Neural crest cell (in vitro differentiated cells): ENCODE measurements at regions not wholly inside any gene's neighbourhood (a gene's known extent, or its start where the extent isn't known, plus 50 kb on each side); places are given as distances from the start of the nearest gene placed in this dataset.

Experiments used
- DNase-seq: peaks from one replicate; pipeline ENCODE4 v3.0.0; 2021; ENCODE audit warnings: low read depth, mixed read lengths, low spot score
- H3K27ac Mint-ChIP-seq: one replicate; pipeline ENCODE4 v1.8.0; 2021; ENCODE audit warnings: mild to moderate bottlenecking, mixed read lengths; ENCODE audit not compliant: unreplicated experiment
- H3K27me3 Mint-ChIP-seq: 2 replicates; pipeline ENCODE4 v1.8.0; 2021; ENCODE audit warnings: low read depth, mild to moderate bottlenecking, mixed read lengths
- H3K36me3 Mint-ChIP-seq: 2 replicates; pipeline ENCODE4 v1.8.0; 2021; ENCODE audit warnings: low read depth, mild to moderate bottlenecking, mixed read lengths
- H3K4me1 Mint-ChIP-seq: 2 replicates; pipeline ENCODE4 v1.8.0; 2021; ENCODE audit warnings: mixed read lengths
- H3K4me3 Mint-ChIP-seq: one replicate; pipeline ENCODE4 v1.8.0; 2021; ENCODE audit warnings: mild to moderate bottlenecking, mixed read lengths
- H3K9me3 Mint-ChIP-seq: 2 replicates; pipeline ENCODE4 v1.8.0; 2021; ENCODE audit warnings: mixed read lengths
- CTCF ChIP-seq: fragments of 200-600 bp; sonication (generic); conservative IDR thresholded peaks from 2 replicates; pipeline ENCODE4 v1.5.0; 2021; ENCODE audit warnings: antibody characterized with exemption, mild to moderate bottlenecking

DNA sequence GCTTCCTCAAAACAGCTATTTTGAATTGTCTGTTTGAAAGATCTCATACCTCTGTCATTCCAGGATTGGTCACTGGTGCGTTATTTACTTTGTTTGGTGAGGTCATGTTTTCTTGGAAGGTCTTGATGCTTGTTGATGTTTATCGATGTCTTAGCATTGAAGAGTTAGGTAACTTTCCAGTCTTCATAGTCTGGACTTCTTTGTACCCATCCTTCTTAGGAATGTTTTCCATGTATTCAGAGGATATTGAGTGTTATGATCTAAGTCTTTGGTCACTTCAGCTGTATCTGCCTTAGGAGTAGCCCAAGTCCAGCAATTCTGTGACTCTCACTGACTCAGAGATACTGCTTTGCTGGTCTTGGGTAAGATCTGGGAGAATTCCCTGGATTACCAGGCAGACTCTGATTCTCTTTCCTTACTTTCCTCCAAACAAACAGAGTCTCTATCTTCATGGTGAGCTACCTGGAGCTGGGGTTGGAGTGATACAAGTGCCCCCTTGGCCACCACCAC, 398.6 kb downstream of the ZIC4 start:
- DNase-seq = no peak
- no peaks in the 10 kb centered on the region for H3K36me3 Mint-ChIP-seq
- no peaks in the 10 kb centered on the region for H3K27me3 Mint-ChIP-seq
- H3K27ac Mint-ChIP-seq = no peak overlapping the region
- H3K4me1 Mint-ChIP-seq = no peaks in the 10 kb centered on the region
- no peak for TF ChIP-seq CTCF
- no peaks in the 10 kb centered on the region for H3K9me3 Mint-ChIP-seq
- no peak overlapping the region for H3K4me3 Mint-ChIP-seq

DNA sequence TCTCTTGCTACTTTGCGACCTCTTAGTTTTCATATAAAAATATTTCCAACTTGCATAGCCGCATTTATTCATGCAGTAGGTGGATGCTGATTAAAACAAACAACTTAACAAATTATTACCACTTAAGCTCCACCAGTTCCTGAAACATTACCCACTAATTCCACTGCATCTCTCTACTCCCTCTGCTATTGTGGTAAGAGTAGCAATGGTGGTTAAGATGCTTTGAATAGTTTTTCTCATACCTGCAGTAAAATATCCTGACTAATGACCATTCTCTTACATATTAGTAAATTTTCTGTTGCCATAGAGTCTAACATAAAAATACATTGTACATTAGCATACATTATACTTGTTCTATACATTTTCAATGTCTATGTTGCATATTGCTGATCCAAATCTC, 397.6 kb upstream of the PLSCR5 start:
- no peak for TF ChIP-seq CTCF
- no peak overlapping the region for H3K27ac Mint-ChIP-seq
- no peaks in the 10 kb centered on the region for H3K27me3 Mint-ChIP-seq
- no peak for DNase-seq
- H3K4me3 Mint-ChIP-seq = no peak overlapping the region
- H3K36me3 Mint-ChIP-seq = no peaks in the 10 kb centered on the region
- no peaks in the 10 kb centered on the region for H3K4me1 Mint-ChIP-seq
- H3K9me3 Mint-ChIP-seq = peaks cover 4% of the 10 kb centered on the region

DNA sequence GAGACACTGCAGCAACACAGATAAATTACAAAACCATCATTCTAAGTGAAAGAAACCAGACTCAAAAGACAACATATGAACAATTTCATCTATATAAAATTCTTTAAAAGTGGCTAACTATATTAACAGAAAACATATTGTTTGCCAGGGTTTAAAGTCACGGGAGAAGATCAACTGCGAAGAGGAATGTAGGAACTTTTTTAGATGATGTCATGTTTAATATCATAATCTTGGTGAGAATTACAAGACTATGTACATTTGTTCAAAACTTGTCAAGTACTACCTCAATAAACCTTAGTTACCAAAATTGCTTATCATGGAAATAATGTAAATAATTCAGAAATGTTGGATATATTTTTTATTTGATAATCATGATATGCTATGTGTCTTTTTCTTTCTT, 395.1 kb upstream of the PLSCR5 start:
- no peaks in the 10 kb centered on the region for H3K27me3 Mint-ChIP-seq
- H3K36me3 Mint-ChIP-seq = no peaks in the 10 kb centered on the region
- no peaks in the 10 kb centered on the region for H3K4me1 Mint-ChIP-seq
- H3K9me3 Mint-ChIP-seq = peaks cover 4% of the 10 kb centered on the region
- H3K27ac Mint-ChIP-seq = no peak overlapping the region
- no peak overlapping the region for H3K4me3 Mint-ChIP-seq
- TF ChIP-seq CTCF = no peak
- DNase-seq = no peak

DNA sequence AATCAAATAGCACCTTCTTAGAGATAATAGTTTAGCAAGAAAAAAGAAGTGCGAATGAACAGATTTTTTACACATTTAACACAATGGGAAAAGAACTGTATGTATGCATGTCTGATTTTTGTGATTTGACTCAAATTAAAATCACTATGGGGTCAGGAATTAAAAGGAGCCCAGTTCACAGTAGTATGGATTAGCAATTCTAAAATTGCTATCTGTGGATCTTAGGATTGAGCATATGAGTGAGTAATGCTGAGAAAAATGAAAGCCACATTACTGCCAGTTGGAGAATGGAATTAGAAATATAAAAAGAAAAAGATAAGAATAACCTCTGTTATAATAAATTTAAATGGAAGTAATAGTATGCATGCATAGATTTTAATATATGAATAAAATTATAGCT, 386.8 kb upstream of the PLSCR5 start:
- TF ChIP-seq CTCF = no peak
- DNase-seq = no peak
- H3K36me3 Mint-ChIP-seq = no peaks in the 10 kb centered on the region
- no peaks in the 10 kb centered on the region for H3K27me3 Mint-ChIP-seq
- no peak overlapping the region for H3K4me3 Mint-ChIP-seq
- H3K4me1 Mint-ChIP-seq = no peaks in the 10 kb centered on the region
- no peak overlapping the region for H3K27ac Mint-ChIP-seq
- H3K9me3 Mint-ChIP-seq = peaks cover 3% of the 10 kb centered on the region

DNA sequence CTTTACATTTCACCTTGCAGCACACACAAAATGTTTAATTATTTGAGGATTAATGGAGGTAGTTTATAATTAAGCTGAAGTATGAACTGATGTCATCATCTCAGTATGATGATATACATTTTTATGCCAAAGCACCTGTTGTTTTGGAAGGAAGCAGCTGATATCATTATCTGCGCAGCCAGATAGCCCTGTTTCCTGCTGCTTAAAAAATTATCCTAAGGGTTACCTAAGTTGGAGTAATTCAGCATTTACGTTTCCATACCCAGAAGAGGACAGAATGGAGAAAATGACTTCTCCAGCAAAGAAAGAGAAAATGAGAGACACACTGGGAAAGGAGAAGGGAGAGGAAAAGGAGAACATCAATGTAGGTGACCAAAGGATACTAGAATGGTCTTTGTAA, 370.3 kb upstream of the PLSCR5 start:
- H3K4me1 Mint-ChIP-seq = no peaks in the 10 kb centered on the region
- no peak overlapping the region for H3K27ac Mint-ChIP-seq
- no peaks in the 10 kb centered on the region for H3K27me3 Mint-ChIP-seq
- no peak for TF ChIP-seq CTCF
- H3K4me3 Mint-ChIP-seq = no peak overlapping the region
- H3K36me3 Mint-ChIP-seq = no peaks in the 10 kb centered on the region
- H3K9me3 Mint-ChIP-seq = no peaks in the 10 kb centered on the region
- DNase-seq = no peak

DNA sequence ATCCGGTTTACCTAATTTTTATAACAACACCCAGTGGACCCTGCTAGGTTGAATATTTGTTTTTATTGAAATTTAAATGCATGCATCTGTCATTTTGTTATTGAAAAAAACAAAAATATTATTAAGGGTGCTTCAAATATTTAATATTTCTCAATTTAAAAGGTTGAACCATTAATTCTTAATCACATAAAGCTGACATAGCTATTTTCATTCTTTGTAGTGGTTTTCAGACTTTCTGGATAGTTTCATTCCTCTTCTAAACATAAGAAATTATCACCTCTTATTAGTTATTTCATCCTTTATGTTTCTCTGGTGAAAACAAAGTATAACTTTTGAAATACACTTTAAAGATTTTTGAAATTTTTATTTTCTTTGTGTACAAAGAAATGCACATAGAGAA, 369.9 kb upstream of the PLSCR5 start:
- DNase-seq = no peak
- Mint-ChIP-seq H3K27ac (no peak overlapping the region), H3K4me1 (no peaks in the 10 kb centered on the region), H3K36me3 (no peaks in the 10 kb centered on the region), H3K4me3 (no peak overlapping the region), H3K9me3 (no peaks in the 10 kb centered on the region), H3K27me3 (no peaks in the 10 kb centered on the region)
- TF ChIP-seq CTCF = no peak
